GM12878 (cell line): ENCODE measurements at regions not wholly inside any gene's neighbourhood (a gene's known extent, or its start where the extent isn't known, plus 50 kb on each side); places are given as distances from the start of the nearest gene placed in this dataset.

Source experiments
- ATAC-seq: fragments of 200-7000 bp; cut with Tn5 transposase; 3 replicates; pipeline ENCODE4 v1.9.1; 2020; ENCODE audit warnings: mild to moderate bottlenecking, moderate library complexity
- BruUV-seq: library from RNA; stranded (reverse); fragments of 400-500 nt; replicated peaks from 2 replicates; lab custom pipeline; 2021; lab: Mats Ljungman, UMichigan
- CTCF ChIA-PET: fragments of 300-600 bp; sonication (Branson Sonifier 250); formaldehyde crosslinking; extraction: SDS; loops from one replicate; lab custom pipeline; 2021; ENCODE audit warnings: inconsistent platforms; lab: Yijun Ruan, JAX
- POLR2A ChIA-PET: fragments of 350-600 bp; formaldehyde crosslinking; extraction: SDS; loops from one replicate; lab custom pipeline; 2021; ENCODE audit warnings: inconsistent platforms; lab: Charles Lee
- RAD21 ChIA-PET: fragments of 300-600 bp; sonication (Branson Sonifier 250); formaldehyde crosslinking; loops from one replicate; lab custom pipeline; 2023; ENCODE audit warnings: antibody characterized with exemption; ENCODE audit not compliant: unreplicated experiment; lab: Charles Lee
- SMC1A ChIA-PET: fragments of 300-600 bp; sonication (Branson Sonifier 250); formaldehyde crosslinking; loops from one replicate; lab custom pipeline; 2023; ENCODE audit not compliant: unreplicated experiment, uncharacterized antibody; lab: Charles Lee
- DNase-seq: peaks from one replicate; pipeline ENCODE4 v3.0.0-alpha.2; 2011; ENCODE audit warnings: low read depth, low spot score
- FAIRE-seq: peaks from 3 replicates; lab custom pipeline; 2011; peaks lifted over from hg19 to GRCh38; lab: Jason Lieb, UNC
- H2AFZ ChIP-seq: 2 replicates; pipeline ENCODE4 v1.6.0; 2011; ENCODE audit warnings: low read depth, low read length, control low read depth; ENCODE audit not compliant: control insufficient read depth
- H3K27ac ChIP-seq: 2 replicates; pipeline ENCODE4 v1.5.1; 2011; ENCODE audit warnings: control low read depth; ENCODE audit not compliant: control insufficient read depth, insufficient read depth
- H3K27me3 ChIP-seq, 2 experiments: replicated peaks in 1 of 2; 2 replicates each; pipeline versions ENCODE4 v1.6.0 to v1.6.1; 2011; ENCODE audit warnings: low read length in 1 of 2; ENCODE audit not compliant: control insufficient read depth in 2 of 2, insufficient read depth in 2 of 2
- H3K36me3 ChIP-seq, 2 experiments: 2 replicates each; pipeline ENCODE4 v1.5.1; 2011; ENCODE audit warnings: low read length in 1 of 2; ENCODE audit not compliant: control insufficient read depth in 2 of 2, insufficient read depth in 2 of 2
- H3K4me1 ChIP-seq: 2 replicates; pipeline ENCODE4 v1.6.1; 2011; ENCODE audit warnings: mild to moderate bottlenecking, low read length, moderate library complexity, mixed read lengths; ENCODE audit not compliant: control insufficient read depth, insufficient read depth
- H3K4me2 ChIP-seq: 2 replicates; pipeline ENCODE4 v1.6.0; 2011; ENCODE audit warnings: control low read depth; ENCODE audit not compliant: control insufficient read depth, insufficient read depth
- H3K4me3 ChIP-seq: fragments of 200-600 bp; sonication (generic); 2 replicates; pipeline ENCODE4 v1.5.1; 2016
- H3K79me2 ChIP-seq: 2 replicates; pipeline ENCODE4 v1.6.0; 2011; ENCODE audit warnings: low read length; ENCODE audit not compliant: control insufficient read depth, insufficient read depth
- H3K9ac ChIP-seq: 2 replicates; pipeline ENCODE4 v1.8.0; 2011; ENCODE audit warnings: low read length, control low read depth, mixed read lengths; ENCODE audit not compliant: control insufficient read depth, insufficient read depth
- H3K9me3 ChIP-seq: replicated peaks from 3 replicates; pipeline ENCODE4 v1.5.1; 2011; ENCODE audit warnings: mild to moderate bottlenecking, low read length; ENCODE audit not compliant: control insufficient read depth, insufficient read depth
- H4K20me1 ChIP-seq: 2 replicates; pipeline ENCODE4 v1.6.0; 2011; ENCODE audit not compliant: control insufficient read depth, insufficient read depth
- ATF2 ChIP-seq: IDR thresholded peaks from 2 replicates; pipeline ENCODE4 v1.6.1; 2012; ENCODE audit warnings: low read length, inconsistent platforms
- CBX5 ChIP-seq: sonication (generic); IDR thresholded peaks from 2 replicates; pipeline ENCODE4 v1.6.1; 2016; ENCODE audit warnings: low read depth, moderate library complexity, mild to moderate bottlenecking, inconsistent platforms
- CEBPZ ChIP-seq: fragments of 150-350 bp; IDR thresholded peaks from 2 replicates; pipeline ENCODE4 v1.6.1; 2016; ENCODE audit warnings: low read depth, low read length
- E2F4 ChIP-seq: IDR thresholded peaks from 2 replicates; pipeline ENCODE4 v1.6.1; 2012; ENCODE audit warnings: low read depth, low read length, improper control_type of control experiment
- ESRRA ChIP-seq: IDR thresholded peaks from 2 replicates; pipeline ENCODE4 v1.6.1; 2012; ENCODE audit warnings: mild to moderate bottlenecking, low read length, improper control_type of control experiment
- MEF2B ChIP-seq: fragments of 450-650 bp; IDR thresholded peaks from 2 replicates; pipeline ENCODE4 v1.6.1; 2018; ENCODE audit warnings: mild to moderate bottlenecking, moderate library complexity; ENCODE audit not compliant: partially characterized antibody, poor library complexity, severe bottlenecking
- MTA3 ChIP-seq: IDR thresholded peaks from 2 replicates; pipeline ENCODE4 v1.6.1; 2012; ENCODE audit warnings: low read length, inconsistent platforms, borderline replicate concordance
- MYC ChIP-seq: IDR thresholded peaks from 2 replicates; pipeline ENCODE4 v1.6.1; 2011; ENCODE audit warnings: mild to moderate bottlenecking, low read length, moderate library complexity, inconsistent platforms; ENCODE audit not compliant: insufficient read depth, insufficient replicate concordance, insufficient read length, severe bottlenecking
- PBX3 ChIP-seq: IDR thresholded peaks from 2 replicates; pipeline ENCODE4 v1.6.1; 2011; ENCODE audit warnings: mild to moderate bottlenecking, low read depth, low read length, moderate library complexity; ENCODE audit not compliant: insufficient replicate concordance
- POLR2AphosphoS2 ChIP-seq: IDR thresholded peaks from 2 replicates; pipeline ENCODE4 v1.6.1; 2011; ENCODE audit warnings: low read depth, mild to moderate bottlenecking, low read length, improper control_type of control experiment, moderate library complexity
- RB1 ChIP-seq: fragments of 450-650 bp; formaldehyde crosslinking; IDR thresholded peaks from 2 replicates; pipeline ENCODE4 v1.6.1; 2017; ENCODE audit warnings: mild to moderate bottlenecking, borderline replicate concordance
- SREBF1 ChIP-seq: IDR thresholded peaks from 2 replicates; pipeline ENCODE4 v1.6.1; 2012; ENCODE audit warnings: mild to moderate bottlenecking, low read length
- STAT3 ChIP-seq: IDR thresholded peaks from 2 replicates; pipeline ENCODE4 v1.6.1; 2011; ENCODE audit warnings: low read depth, low read length, improper control_type of control experiment
- TBL1XR1 ChIP-seq: IDR thresholded peaks from 2 replicates; pipeline ENCODE4 v1.6.1; 2012; ENCODE audit warnings: low read depth, low read length, improper control_type of control experiment
- WGBS: methylation state at CpG from one replicate; pipeline ENCODE4 v1.1.6; 2016; ENCODE audit warnings: low lambda C conversion rate; ENCODE audit not compliant: insufficient replicate concordance, insufficient coverage; ENCODE audit errors: missing lambda C conversion rate; 5-methylcytosine and 5-hydroxymethylcytosine counted together
- in situ Hi-C: fragments of 300-500 bp; cut with MboI; formaldehyde crosslinking; loops from 9 replicates; pipeline ENCODE4 v1.14.3; 2018; ENCODE audit warnings: mixed read lengths
- intact Hi-C: fragments of 100-400 bp; cut with micrococcal nuclease; formaldehyde crosslinking; loops from one replicate; pipeline ENCODE4 v1.14.2; 2022; ENCODE audit not compliant: unreplicated experiment

- TF ChIP-seq ESRRA (no peak), MYC (no peak), MTA3 (no peak), RB1 (no peak), CBX5 (no peak), STAT3 (no peak), SREBF1 (no peak), ATF2 (no peak), POLR2AphosphoS2 (no peak)
Measured at GRCh38 chr10:30556189-30556588, 73.4 kb downstream of the LYZL2 start (continued).

GRCh38 chr10:30555465-30555864, 74.1 kb downstream of the LYZL2 start:
- no peak for ATAC-seq
- TF ChIP-seq E2F4 = no peak
- TF ChIP-seq CEBPZ = no peak
- TF ChIP-seq TBL1XR1 = no peak
- no peak for TF ChIP-seq MEF2B
- no peak for TF ChIP-seq PBX3
- TF ChIP-seq, all 136 proteins: peak for 0
- 71% methylated on average over 5 of the region's 5 CpGs for WGBS
- ChIA-PET SMC1A (no interaction called here), POLR2A (no interaction called here), CTCF (interaction anchor here (1.5 to 2.4 kb wide), 2 partner anchors 26 to 84 kb away, joined by 4 to 9 read pairs; no protein-coding TSS in a partner anchor), RAD21 (interaction anchor here (0.9 kb wide), 1 partner anchor 35 kb away, joined by 3 read pairs; no protein-coding TSS in a partner anchor)
- H4K20me1 ChIP-seq = no peaks in the 10 kb centered on the region
- no peak overlapping the region for H3K27ac ChIP-seq
- H3K9me3 ChIP-seq = no peaks in the 10 kb centered on the region
- DNase-seq = no peak
- in situ Hi-C loops (no loop called here), intact Hi-C loops (no loop called here)
- peaks cover 5% of the 10 kb centered on the region for H3K4me1 ChIP-seq
- no peak for FAIRE-seq
- H3K4me2 ChIP-seq = no peak overlapping the region
- H3K36me3 ChIP-seq = no peaks in the 10 kb centered on the region
- H2AFZ ChIP-seq = no peak overlapping the region
- no peaks in the 10 kb centered on the region for H3K79me2 ChIP-seq
- H3K4me3 ChIP-seq = no peak overlapping the region
- H3K9ac ChIP-seq = no peak overlapping the region
- no TSS peak for BruUV-seq
- no peaks in the 10 kb centered on the region for H3K27me3 ChIP-seq
